Naive B cell (primary cell): ENCODE measurements at regions not wholly inside any gene's neighbourhood (a gene's known extent, or its start where the extent isn't known, plus 50 kb on each side); places are given as distances from the start of the nearest gene placed in this dataset.

Source experiments
- ATAC-seq, 2 donors: fragments of 150-1000 bp; cut with Tn5 transposase; 2 replicates each; pipeline ENCODE4 v1.10.0; 2021; ENCODE audit warnings: low read depth in 2 of 2, mild to moderate bottlenecking in 2 of 2, moderate library complexity in 2 of 2
- DNase-seq: peaks from one replicate; pipeline ENCODE4 v3.0.0; 2022
- H3K27ac Mint-ChIP-seq, 6 donors: one replicate each; pipeline ENCODE4 v1.8.0; 2020 to 2022; ENCODE audit warnings: mild to moderate bottlenecking in 6 of 6, mixed read lengths in 6 of 6, moderate library complexity in 5 of 6, inconsistent platforms in 2 of 6
- H3K27me3 Mint-ChIP-seq, 3 donors: one replicate each; pipeline ENCODE4 v1.8.0; 2021 to 2022; ENCODE audit warnings: mixed read lengths in 3 of 3, mild to moderate bottlenecking in 1 of 3
- H3K36me3 Mint-ChIP-seq, 2 donors: one replicate each; pipeline ENCODE4 v1.8.0; 2020 to 2022; ENCODE audit warnings: mixed read lengths in 2 of 2, inconsistent platforms in 1 of 2, mild to moderate bottlenecking in 1 of 2
- H3K4me1 Mint-ChIP-seq, 3 donors: one replicate each; pipeline ENCODE4 v1.8.0; 2020 to 2022; ENCODE audit warnings: mixed read lengths in 3 of 3, inconsistent platforms in 1 of 3, mild to moderate bottlenecking in 1 of 3, moderate library complexity in 1 of 3
- H3K4me3 Mint-ChIP-seq, 8 donors: one replicate each; pipeline ENCODE4 v1.8.0; 2020 to 2022; ENCODE audit warnings: mild to moderate bottlenecking in 8 of 8, mixed read lengths in 8 of 8, moderate library complexity in 8 of 8, inconsistent platforms in 2 of 8
- H3K9me3 Mint-ChIP-seq, 7 donors: one replicate each; pipeline ENCODE4 v1.8.0; 2020 to 2022; ENCODE audit warnings: mixed read lengths in 7 of 7, mild to moderate bottlenecking in 5 of 7, inconsistent platforms in 2 of 7, moderate library complexity in 1 of 7

DNA sequence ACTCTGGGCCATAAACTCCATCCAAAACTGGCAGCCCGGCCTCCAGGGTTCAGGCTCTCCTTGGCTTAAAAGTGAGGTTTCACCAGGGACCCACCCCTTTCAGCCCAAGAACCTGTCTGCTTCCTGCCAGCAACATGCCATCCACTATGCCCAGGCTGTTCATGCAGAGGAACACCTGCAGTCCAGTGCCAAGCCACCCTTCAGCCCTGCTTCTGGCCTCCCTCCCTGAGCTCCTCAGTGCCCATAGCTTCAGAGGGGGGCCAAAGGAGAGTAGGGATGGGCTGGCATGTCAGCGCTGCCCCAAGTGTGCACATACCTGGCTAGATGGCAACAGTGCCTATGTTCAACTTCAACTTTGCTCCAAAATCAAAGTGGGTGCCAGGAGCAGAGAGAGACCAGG, 166.9 kb upstream of the MRPS30 start:
- ATAC-seq, result no peak
- H3K27me3 Mint-ChIP-seq, result no peaks in the 10 kb centered on the region

DNA sequence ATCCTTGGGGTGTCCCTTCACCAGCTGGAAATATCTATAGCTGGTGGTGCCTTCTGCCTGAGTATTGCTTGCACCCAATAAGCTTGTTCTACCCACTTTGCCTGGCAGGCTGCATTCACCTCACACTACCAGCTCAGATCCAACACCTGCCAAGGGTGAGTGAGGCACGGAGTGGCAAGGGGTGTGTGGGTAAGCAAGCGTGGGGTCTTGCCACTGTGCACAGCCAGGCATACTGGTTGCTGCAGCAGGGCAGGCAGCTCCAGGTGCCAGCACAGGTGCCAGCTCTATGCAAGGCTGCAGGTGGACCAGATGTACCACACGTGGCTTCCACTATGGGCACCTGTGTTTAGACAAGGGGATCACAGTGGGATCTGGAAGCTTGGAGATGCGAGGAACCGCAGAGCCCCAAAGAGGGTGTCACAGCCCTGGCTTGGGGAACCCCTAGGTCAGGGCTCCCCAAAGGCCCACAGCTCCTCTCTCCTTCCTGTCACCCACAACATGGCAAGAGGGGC, 167.7 kb upstream of the MRPS30 start:
- H3K27ac Mint-ChIP-seq, result no peak overlapping the region
- no peaks in the 10 kb centered on the region for H3K27me3 Mint-ChIP-seq
- peak overlapping the region in 1 of 8 donors; percentile 70 for H3K4me3 Mint-ChIP-seq
- ATAC-seq, result no peak
- no peaks in the 10 kb centered on the region for H3K36me3 Mint-ChIP-seq
- DNase-seq, result no peak
- peaks cover 0 to 3% (median 0%) of the 10 kb centered on the region in 7 donors for H3K9me3 Mint-ChIP-seq
- no peaks in the 10 kb centered on the region for H3K4me1 Mint-ChIP-seq

More for the DNA sequence above, 166.9 kb upstream of the MRPS30 start:
- no peaks in the 10 kb centered on the region for H3K36me3 Mint-ChIP-seq
- H3K9me3 Mint-ChIP-seq, result peaks cover 0 to 3% (median 0%) of the 10 kb centered on the region in 7 donors
- DNase-seq, result no peak
- no peaks in the 10 kb centered on the region for H3K4me1 Mint-ChIP-seq
- no peak overlapping the region for H3K27ac Mint-ChIP-seq
- H3K4me3 Mint-ChIP-seq, result no peak overlapping the region

DNA sequence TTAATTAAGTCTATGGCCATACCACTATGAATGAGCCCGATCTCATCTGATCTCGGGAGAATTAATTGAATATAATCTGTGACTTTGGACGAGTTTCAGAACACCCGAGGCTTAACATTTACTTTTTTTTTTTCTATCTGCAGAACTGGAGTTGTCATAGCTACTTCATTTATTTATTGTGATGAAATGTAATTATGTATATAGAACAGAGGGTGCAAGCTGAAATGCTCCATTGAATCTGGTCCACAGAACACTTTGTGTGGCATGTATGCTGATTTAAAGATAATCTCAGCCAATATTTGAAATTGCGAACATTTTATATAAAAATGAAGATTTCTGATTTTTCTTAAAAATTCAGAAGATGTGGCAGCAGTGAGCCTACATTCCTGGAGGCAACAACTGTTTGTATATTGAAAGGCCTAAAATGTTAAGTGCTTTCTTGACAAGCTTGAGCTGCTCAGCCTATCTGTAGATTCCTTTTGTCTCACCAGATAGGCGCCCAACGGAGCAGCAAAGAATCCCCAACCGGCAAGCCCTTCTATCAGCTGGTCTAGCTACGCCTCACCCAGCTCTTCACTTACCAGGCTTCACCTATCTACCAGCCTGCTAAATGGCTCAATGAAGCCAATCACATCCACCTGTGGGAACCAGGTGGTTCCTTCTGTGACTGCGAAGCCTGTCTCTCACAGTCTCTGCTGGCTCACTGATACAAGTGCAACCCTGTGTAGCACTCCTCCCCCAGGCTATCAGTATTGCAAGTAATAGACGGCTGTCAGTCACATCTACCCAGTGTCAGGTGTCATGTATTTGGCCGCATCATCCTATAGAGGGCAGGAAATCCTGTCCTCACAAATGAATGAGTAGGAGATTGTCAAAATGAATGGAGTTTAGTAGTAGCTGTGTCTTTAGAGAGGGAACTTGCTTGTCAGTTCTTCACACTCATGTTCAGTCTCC, 170.6 kb upstream of the MRPS30 start:
- DNase-seq (no peak), ATAC-seq (no peak)
- H3K36me3 Mint-ChIP-seq, result no peaks in the 10 kb centered on the region
- H3K4me3 Mint-ChIP-seq, result no peak overlapping the region
- H3K4me1 Mint-ChIP-seq, result no peaks in the 10 kb centered on the region
- no peak overlapping the region for H3K27ac Mint-ChIP-seq
- H3K9me3 Mint-ChIP-seq, result peaks cover 0 to 10% (median 0%) of the 10 kb centered on the region in 7 donors
- H3K27me3 Mint-ChIP-seq, result no peaks in the 10 kb centered on the region

DNA sequence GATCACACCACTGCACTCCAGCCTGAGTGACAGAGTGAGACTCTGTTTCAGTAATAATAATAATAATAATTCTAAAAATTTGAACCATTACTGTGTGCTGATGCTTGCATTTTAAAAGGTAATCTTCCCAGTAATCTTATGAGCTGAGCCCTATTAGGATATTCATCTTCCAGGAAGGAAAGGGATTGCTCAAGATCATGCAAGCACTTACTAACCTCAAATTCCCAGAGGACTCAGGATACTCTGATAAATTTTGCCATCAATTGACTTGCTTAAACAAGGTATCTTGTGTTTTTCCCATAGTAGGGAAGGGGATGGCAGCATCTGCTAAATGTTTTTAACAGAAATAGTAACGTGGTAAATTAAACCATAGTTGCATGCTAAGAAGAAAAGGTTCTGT, 176.4 kb upstream of the MRPS30 start:
- Mint-ChIP-seq H3K27me3 (no peaks in the 10 kb centered on the region), H3K4me1 (no peaks in the 10 kb centered on the region), H3K9me3 (peaks cover 0 to 20% (median 4%) of the 10 kb centered on the region in 7 donors), H3K4me3 (no peak overlapping the region), H3K27ac (no peak overlapping the region), H3K36me3 (no peaks in the 10 kb centered on the region)
- DNase-seq (no peak), ATAC-seq (no peak)

DNA sequence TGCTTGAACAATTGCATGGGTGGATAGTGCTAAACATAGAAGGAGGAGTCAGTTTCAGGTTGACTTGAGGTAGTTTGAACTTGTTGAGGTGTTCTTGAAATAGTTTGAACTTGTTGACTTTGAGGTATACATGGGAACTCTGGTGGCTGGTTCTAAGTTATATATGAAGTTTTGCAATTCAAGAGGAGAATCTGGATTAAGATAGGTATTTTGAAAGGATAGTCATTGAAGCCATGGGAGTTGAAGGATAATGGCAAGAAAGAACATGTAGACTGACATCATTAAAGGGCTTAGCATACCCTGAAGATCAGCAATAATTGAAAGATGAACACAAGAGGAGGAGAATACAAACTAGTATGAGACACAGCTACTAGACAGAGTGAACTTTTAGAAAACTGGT, 181.9 kb upstream of the MRPS30 start:
- H3K4me3 Mint-ChIP-seq, result no peak overlapping the region
- peaks cover 0 to 15% (median 4%) of the 10 kb centered on the region in 7 donors for H3K9me3 Mint-ChIP-seq
- no peak overlapping the region for H3K27ac Mint-ChIP-seq
- DNase-seq, result no peak
- H3K4me1 Mint-ChIP-seq, result no peaks in the 10 kb centered on the region
- H3K36me3 Mint-ChIP-seq, result no peaks in the 10 kb centered on the region
- no peaks in the 10 kb centered on the region for H3K27me3 Mint-ChIP-seq
- ATAC-seq, result no peak

DNA sequence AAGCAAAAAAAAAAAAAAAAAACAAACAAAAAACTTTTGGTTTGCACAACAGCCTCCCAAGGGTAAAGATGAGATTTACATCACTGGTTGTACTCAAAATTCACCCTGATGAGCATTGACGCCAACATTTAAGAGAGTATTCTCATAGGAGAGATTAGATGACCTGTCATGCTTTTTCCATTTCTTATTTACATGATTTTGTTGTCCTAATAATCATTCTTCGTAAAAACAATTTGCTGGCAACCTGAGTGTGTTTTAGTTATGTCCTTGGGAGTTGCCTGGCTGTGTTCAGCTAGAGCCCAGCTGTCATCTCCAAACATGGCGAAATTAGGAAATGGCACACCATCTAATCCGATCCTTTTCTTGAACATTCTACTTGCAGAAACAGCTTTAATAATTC, 186.4 kb upstream of the MRPS30 start:
- Mint-ChIP-seq H3K27me3 (no peaks in the 10 kb centered on the region), H3K9me3 (peaks cover 0 to 10% (median 3%) of the 10 kb centered on the region in 7 donors), H3K36me3 (no peaks in the 10 kb centered on the region), H3K4me1 (no peaks in the 10 kb centered on the region), H3K4me3 (no peak overlapping the region), H3K27ac (no peak overlapping the region)
- DNase-seq, result no peak
- no peak for ATAC-seq

DNA sequence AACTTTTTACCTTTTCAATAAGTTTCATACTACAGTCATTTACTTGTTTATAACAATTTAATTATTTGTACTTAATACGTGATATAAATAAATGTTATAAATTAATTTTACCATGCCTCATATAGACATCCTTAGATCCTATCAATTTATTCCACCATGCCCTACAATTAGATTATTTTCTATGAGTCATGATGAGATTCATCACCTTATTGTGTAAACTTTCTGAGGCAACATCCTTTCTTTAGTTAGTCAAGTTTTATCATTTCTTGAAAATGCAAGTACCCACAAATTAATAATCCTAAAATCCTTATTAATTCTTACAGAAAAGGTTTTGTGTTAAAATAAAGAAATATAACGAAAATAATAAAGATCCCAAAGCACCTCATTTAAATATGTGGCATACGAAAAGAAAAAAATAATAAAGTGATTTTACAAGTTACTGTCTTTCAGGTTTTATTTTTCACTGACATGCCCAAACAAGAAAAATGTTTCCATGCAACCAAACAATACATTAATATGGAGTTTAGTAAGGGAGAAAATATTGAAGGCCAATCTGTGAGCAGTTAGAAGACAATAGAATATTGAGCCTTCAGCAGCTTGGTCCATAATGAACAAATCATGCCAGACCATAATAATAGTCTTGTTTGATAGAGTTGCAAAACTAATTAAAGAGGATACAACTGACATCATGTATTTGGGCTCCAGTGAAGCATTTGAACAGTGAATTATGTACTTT, 188.7 kb upstream of the MRPS30 start:
- no peaks in the 10 kb centered on the region for H3K36me3 Mint-ChIP-seq
- H3K4me1 Mint-ChIP-seq, result no peaks in the 10 kb centered on the region
- no peak overlapping the region for H3K4me3 Mint-ChIP-seq
- ATAC-seq, result no peak
- no peaks in the 10 kb centered on the region for H3K27me3 Mint-ChIP-seq
- peaks cover 0 to 6% (median 0%) of the 10 kb centered on the region in 7 donors for H3K9me3 Mint-ChIP-seq
- H3K27ac Mint-ChIP-seq, result no peak overlapping the region
- no peak for DNase-seq

DNA sequence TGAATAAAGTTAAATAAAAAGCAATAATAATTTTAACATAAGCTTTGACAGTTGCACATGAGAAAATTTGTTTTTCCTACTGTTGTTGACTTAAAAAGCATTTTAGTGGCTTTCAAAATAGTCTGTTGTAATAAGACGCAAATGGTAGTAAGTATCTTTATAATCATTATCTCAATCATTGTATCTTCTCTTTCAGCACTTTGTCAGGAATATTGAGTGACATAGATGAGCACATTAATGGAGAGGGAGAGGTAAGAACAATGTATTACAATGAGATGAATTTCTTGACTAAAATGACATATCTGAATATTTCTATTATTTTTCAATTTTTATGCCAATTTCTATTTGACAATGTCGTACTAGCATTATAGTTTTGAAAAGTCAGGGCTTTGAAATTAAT, 193.9 kb upstream of the MRPS30 start:
- Mint-ChIP-seq H3K4me3 (no peak overlapping the region), H3K36me3 (no peaks in the 10 kb centered on the region), H3K27ac (no peak overlapping the region), H3K4me1 (no peaks in the 10 kb centered on the region), H3K27me3 (no peaks in the 10 kb centered on the region), H3K9me3 (peaks cover 0 to 7% (median 0%) of the 10 kb centered on the region in 7 donors)
- no peak for DNase-seq
- ATAC-seq, result no peak

DNA sequence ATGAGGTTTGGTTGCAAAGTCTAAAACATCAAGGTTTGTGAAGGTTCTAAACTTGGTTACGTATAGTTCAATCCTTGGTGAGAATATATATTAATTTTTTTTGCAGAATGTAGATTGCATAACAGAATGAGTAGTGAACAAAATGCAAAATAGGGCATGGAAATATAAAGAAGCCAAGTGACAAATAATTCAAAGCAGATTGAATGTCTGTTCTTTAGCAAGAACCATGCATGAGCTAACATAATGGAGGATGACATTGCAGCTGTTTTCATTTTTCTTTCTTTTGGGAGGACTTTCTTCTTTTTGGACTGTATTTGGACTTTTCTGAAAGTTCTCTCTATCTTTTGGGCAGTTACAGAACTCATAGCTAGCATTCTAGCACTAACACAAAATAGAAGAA, 194.8 kb upstream of the MRPS30 start:
- H3K27me3 Mint-ChIP-seq, result no peaks in the 10 kb centered on the region
- H3K36me3 Mint-ChIP-seq, result no peaks in the 10 kb centered on the region
- ATAC-seq (no peak), DNase-seq (no peak)
- no peak overlapping the region for H3K4me3 Mint-ChIP-seq
- H3K9me3 Mint-ChIP-seq, result peaks cover 0 to 7% (median under 1%) of the 10 kb centered on the region in 7 donors
- no peak overlapping the region for H3K27ac Mint-ChIP-seq
- H3K4me1 Mint-ChIP-seq, result no peaks in the 10 kb centered on the region

DNA sequence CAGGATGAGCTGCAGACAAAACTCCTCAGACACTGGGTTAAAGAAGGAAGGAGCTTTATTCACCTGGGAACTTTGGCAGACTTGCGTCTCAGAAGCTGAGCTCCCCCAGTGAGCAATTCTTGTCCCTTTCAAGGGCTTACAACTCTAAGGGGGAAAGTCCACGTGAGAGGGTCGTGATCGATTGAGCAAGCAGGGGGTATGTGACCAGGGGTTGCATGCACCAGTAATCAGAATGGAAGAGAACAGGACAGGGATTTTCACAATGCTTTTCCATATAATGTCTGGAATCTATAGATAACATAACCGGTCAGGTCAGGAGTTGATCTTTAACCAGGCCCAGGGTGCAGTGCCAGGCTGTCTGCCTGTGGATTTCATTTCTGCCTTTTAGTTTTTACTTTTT, 202.8 kb upstream of the MRPS30 start:
- H3K27me3 Mint-ChIP-seq, result no peaks in the 10 kb centered on the region
- H3K9me3 Mint-ChIP-seq, result peaks cover 0 to 22% (median 8%) of the 10 kb centered on the region in 7 donors
- ATAC-seq (no peak), DNase-seq (no peak)
- H3K36me3 Mint-ChIP-seq, result no peaks in the 10 kb centered on the region
- H3K4me3 Mint-ChIP-seq, result no peak overlapping the region
- no peak overlapping the region for H3K27ac Mint-ChIP-seq
- no peaks in the 10 kb centered on the region for H3K4me1 Mint-ChIP-seq

DNA sequence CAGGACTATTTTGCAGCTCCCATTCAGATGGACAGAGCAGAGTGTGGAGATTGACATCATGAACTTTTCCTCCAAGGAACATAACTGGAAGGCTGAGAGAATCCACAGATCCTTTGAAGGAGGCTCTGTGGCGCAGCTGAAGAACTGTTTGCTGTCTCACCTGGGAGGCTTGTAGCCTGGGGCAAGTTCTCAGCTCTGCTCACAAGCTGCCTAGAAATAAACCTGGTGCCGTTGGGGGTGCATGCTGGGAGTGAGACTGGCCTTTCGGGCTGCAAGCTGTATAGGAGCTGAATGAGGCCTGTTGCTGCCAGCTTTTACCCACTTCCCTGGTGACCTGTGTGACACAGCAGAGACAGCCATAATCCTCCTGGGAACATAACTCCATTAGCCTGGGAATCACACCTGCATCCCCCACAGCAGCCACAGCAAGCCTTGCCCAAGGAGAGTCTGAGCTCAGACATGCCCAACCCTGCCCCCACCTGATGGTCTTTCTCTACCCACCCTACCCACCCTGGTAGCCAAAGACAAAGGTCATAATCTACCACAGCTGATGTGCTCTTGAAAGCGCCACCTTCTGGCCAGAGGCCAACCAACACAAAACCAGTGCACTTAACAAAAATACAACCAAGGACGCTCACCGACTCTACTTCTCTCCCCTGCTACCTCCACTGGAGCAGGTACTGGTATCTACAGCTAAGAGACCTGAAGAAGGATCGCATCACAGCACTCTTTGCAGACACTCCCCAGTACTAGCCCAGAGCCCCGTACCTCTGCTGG, 205.1 kb upstream of the MRPS30 start:
- H3K36me3 Mint-ChIP-seq, result no peaks in the 10 kb centered on the region
- H3K9me3 Mint-ChIP-seq, result peaks cover 4 to 22% (median 7%) of the 10 kb centered on the region in 7 donors
- no peak overlapping the region for H3K4me3 Mint-ChIP-seq
- no peak overlapping the region for H3K27ac Mint-ChIP-seq
- ATAC-seq (no peak), DNase-seq (no peak)
- no peaks in the 10 kb centered on the region for H3K4me1 Mint-ChIP-seq
- no peaks in the 10 kb centered on the region for H3K27me3 Mint-ChIP-seq

DNA sequence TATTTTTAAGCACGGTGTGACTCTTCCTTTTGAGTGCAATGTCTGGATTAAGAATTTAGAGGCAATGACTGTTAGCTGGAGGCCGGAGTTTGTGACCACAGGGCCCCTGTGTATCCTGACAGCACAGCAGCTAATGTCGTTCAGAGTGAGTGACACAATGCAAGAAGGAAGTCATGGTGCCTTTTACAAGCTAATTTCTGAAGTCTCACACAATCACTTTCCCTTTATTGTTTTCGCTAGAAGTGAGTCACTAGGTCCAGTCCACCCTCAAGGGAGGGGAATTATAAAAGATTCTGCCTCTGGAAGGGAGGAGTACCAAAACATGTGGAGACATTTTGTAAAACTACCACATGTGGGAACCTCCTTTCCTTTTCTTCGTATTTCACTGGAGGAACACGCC, 185.5 kb upstream of the FGF10 start:
- DNase-seq (no peak), ATAC-seq (no peak)
- no peak overlapping the region for H3K27ac Mint-ChIP-seq
- H3K4me1 Mint-ChIP-seq, result no peaks in the 10 kb centered on the region
- H3K4me3 Mint-ChIP-seq, result no peak overlapping the region
- no peaks in the 10 kb centered on the region for H3K36me3 Mint-ChIP-seq
- H3K27me3 Mint-ChIP-seq, result no peaks in the 10 kb centered on the region
- peaks cover 4 to 23% (median 8%) of the 10 kb centered on the region in 7 donors for H3K9me3 Mint-ChIP-seq

DNA sequence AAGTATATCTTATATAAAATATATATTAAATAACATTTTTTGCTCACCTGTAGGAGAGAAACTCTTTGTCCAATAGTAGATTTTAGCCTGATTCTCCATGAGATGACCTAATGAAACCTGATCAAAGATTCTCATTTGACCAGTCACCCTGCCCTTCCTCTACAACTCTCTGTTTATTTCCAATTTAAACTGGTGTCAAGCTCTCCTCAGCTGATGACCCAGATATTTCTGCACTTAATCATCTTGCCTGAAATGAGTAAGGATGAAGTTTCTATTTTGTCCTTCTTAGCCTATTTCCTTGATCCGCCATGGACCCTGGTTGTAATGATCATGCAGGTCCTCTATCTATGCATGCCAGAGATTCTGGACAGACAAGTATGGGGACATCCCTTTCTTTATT, 179.3 kb upstream of the FGF10 start:
- Mint-ChIP-seq H3K27me3 (no peaks in the 10 kb centered on the region), H3K4me3 (no peak overlapping the region), H3K36me3 (no peaks in the 10 kb centered on the region), H3K4me1 (no peaks in the 10 kb centered on the region), H3K27ac (no peak overlapping the region), H3K9me3 (peaks cover 0 to 5% (median 3%) of the 10 kb centered on the region in 7 donors)
- no peak for ATAC-seq
- DNase-seq, result no peak
